H7 (cell line): ENCODE measurements at regions not wholly inside any gene's neighbourhood (a gene's known extent, or its start where the extent isn't known, plus 50 kb on each side); places are given as distances from the start of the nearest gene placed in this dataset.
"Not testable (repeated sequence)": the region's sequence is repeated elsewhere in the genome, so short reads cannot be mapped to it uniquely, and the experiment has no call there.

Experiments
- DNase-seq: peaks from one replicate; pipeline ENCODE4 v3.0.0; 2012
- H3K27me3 ChIP-seq: 2 replicates; pipeline ENCODE4 v1.6.0; 2011; ENCODE audit warnings: mild to moderate bottlenecking, low read length; ENCODE audit not compliant: control insufficient read depth, insufficient read depth
- H3K36me3 ChIP-seq: replicated peaks from 2 replicates; pipeline ENCODE4 v1.5.1; 2011; ENCODE audit warnings: low read length; ENCODE audit not compliant: control insufficient read depth, insufficient read depth
- H3K4me3 ChIP-seq: 2 replicates; pipeline ENCODE4 v1.5.1; 2011; ENCODE audit warnings: low read depth, mild to moderate bottlenecking, control low read depth, low read length, moderate library complexity; ENCODE audit not compliant: insufficient read depth

DNA sequence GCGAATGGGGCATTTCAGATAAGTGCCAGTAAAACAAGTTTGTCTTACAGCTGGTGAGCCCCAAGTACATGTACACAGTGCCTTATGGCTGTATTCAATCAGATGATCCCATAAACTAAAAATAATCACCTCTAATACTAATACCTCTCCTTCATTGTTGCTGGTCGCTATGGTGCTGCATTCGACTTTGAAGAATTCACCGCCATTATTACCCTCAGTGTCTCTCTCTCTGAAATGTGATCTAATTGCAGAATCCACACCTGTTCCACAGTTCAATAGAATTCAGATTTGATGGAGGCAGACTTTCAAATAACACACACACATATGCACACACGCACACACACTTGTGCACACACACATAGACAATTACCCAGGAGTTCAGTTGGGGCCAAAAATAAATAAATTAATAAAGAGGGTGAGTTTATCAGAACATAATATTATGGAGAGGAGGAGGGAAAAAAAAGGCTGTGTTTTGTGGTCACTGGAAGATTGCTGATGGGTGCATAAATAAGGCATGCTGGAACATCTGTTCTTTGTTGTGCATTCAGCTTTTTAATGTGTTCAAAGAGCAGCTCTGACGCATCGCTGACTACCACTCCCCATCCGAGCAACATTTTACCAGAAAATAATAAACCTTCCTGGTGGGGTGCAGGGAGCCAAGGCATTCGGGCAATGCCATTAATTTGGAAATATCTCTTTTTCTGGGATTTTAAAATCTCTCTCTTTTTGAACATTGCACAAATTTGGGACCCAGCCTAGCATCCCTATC lies 235.7 kb downstream of the SATB1 start:
- H3K27me3 ChIP-seq = no peaks in the 10 kb centered on the region
- no peak overlapping the region for H3K4me3 ChIP-seq
- DNase-seq = no peak
- no peaks in the 10 kb centered on the region for H3K36me3 ChIP-seq

DNA sequence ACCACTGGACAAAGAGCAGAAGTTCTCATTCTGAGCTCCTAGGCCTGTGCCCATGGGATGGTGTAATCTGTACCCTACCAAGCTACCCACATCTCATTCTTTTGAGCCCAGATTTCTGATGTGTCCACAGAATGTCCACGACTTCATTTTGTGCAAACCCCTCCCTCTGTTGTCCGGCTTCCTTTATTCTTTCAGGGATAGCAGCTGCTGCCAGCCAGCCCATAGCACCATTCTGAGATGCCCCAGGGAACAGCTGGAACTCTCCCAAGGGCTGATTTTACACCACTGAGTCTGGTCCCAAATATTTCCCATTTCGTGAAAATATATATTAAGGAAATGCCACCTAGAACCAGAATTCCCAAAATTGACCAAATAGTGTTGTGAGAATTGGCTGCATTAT lies 236.6 kb downstream of the SATB1 start:
- no peak for DNase-seq
- Histone ChIP-seq H3K27me3 (no peaks in the 10 kb centered on the region), H3K4me3 (no peak overlapping the region), H3K36me3 (no peaks in the 10 kb centered on the region)

DNA sequence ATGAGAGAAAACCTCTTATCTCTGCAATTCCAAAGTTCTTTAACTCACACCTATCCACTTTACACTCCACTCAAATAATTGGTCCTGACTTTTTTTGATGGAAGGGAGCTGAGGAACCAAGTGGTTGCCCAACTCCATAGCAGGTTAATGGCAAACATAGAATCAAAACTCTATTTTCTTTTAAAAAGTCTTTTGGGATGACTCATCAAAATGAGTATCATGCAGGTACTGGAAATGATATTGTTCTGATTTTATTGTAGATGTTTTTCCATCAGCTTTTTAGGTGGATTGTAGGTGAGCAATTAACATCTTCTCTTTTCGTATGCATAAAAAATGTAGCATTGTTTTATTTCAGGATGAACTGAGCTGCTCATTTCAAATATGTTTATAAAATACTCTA lies 239.5 kb downstream of the SATB1 start:
- no peak for DNase-seq
- no peaks in the 10 kb centered on the region for H3K27me3 ChIP-seq
- H3K36me3 ChIP-seq = no peaks in the 10 kb centered on the region
- H3K4me3 ChIP-seq = no peak overlapping the region

DNA sequence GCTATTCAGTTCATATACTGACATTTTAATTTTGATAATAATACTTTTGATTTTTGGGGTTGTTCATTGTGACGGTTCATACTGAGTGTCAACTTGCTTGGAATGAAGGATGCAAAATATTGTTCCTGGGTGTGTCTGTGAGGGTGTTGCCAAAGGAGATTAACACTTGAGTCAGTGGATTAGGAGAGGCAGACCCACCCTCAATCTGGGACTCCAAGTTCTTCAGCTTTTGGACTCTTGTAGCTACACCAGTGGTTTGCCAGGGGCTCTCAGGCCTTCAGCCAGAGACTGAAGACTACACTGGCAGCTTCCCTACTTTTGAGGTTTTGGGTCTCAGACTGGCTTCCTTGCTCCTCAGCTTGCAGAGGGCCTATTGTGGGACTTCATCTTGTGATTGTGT lies 242.2 kb downstream of the SATB1 start:
- not testable (repeated sequence) for H3K36me3 ChIP-seq, H3K27me3 ChIP-seq, DNase-seq, H3K4me3 ChIP-seq

DNA sequence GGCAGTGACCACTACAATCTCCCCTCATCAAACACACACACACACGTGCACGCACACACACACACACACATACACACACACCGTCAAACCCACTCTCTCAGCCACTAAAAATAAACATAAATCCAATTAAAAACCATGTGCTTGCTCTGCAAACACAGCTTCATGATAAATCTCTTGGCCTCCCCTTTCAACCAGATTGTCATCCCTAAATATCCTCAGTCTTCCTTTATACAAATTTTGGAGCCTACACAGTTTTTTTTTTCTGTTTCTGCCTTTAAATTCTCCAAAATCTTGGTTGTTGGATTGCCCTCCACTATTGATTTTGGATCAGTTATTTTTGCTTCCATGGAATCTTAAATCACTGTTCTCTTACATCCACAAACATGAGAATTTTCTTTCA lies 245.6 kb downstream of the SATB1 start:
- Histone ChIP-seq H3K4me3 (no peak overlapping the region), H3K36me3 (no peaks in the 10 kb centered on the region), H3K27me3 (no peaks in the 10 kb centered on the region)
- no peak for DNase-seq

DNA sequence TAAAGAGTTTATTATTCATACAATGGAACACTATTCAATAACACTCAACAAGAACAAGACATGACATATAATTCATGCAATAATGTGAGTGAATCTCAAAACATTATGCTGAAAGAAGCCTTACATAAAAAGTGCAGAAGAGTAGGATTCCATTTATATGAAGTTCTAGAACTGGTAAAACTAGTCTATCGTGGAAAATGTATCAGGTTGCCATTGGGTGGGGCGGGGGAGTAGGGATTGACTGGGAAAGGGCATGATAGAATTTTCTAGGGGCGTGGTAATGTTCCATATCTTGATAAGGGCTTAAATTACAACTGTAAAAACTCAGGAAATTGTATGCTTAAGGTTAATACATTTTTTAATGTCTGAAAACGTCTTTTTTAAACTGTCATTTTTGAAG lies 247.9 kb downstream of the SATB1 start:
- no peaks in the 10 kb centered on the region for H3K27me3 ChIP-seq
- no peak for DNase-seq
- H3K36me3 ChIP-seq = no peaks in the 10 kb centered on the region
- no peak overlapping the region for H3K4me3 ChIP-seq

DNA sequence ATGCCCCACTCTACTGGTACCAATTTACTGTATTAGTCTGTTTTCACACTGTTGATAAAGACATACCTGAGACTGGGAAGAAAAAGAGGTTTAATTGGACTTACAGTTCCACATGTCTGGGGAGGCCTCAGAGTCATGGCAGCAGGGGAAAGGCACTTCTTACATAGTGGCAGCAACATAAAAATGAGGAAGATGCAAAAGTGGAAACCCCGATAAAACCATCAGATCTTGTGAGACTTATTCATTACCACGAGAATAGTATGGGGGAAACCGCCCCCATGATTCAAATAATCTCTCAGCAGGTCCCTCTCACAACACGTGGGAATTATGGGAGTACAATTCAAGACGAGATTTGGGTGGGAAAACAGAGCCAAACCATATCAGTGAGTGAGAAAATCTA lies 251.2 kb downstream of the SATB1 start:
- H3K27me3 ChIP-seq, H3K4me3 ChIP-seq, DNase-seq, H3K36me3 ChIP-seq: not testable (repeated sequence)

DNA sequence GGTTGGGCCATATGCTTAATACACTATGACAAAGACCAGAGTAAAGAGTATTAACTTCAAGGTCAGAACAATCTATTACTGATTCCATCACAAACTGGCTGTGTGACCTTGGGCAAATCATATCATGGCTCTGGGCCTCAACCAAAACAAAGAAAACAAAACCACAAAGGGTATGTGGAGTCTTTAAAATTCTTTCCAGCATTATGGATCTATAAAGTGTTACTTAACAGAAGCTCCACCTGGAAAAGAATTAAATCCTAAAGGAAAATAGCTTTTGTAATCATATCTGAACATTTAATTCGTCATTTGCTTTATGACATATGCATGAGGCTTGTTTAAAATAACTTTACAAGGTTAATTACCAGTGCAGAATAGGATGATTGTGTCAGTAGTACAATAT lies 265.5 kb downstream of the SATB1 start:
- H3K27me3 ChIP-seq = no peaks in the 10 kb centered on the region
- H3K4me3 ChIP-seq = no peak overlapping the region
- no peaks in the 10 kb centered on the region for H3K36me3 ChIP-seq
- no peak for DNase-seq

DNA sequence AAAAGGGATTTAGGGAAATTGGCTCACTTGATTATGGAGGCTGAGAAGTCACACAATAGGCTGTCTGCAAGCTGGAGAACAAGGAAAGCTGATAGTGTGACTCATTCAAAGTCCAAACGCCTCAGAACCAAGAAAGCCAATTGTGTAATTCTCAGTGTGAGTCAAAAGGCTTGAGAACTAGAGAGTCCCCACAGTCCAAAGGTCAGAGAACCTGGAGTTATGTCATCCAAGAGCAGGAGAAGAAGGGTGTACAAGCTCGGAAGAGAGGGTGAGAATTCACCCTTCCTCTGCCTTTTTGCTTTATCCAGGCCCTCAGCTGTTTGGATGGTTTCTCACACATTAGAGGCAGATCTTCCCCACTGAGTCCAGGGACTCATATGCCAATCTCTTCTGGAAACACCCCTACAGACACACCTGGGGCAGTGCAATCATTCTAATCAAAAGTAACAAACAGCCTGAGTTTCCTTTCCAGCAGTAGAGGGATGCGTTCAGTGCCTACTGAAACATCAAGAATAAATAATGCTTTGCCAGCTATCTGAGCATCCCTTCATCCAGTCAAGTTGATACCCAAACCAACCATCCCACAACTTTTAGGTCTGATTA lies 271.5 kb downstream of the SATB1 start:
- DNase-seq = no peak
- no peaks in the 10 kb centered on the region for H3K27me3 ChIP-seq

DNA sequence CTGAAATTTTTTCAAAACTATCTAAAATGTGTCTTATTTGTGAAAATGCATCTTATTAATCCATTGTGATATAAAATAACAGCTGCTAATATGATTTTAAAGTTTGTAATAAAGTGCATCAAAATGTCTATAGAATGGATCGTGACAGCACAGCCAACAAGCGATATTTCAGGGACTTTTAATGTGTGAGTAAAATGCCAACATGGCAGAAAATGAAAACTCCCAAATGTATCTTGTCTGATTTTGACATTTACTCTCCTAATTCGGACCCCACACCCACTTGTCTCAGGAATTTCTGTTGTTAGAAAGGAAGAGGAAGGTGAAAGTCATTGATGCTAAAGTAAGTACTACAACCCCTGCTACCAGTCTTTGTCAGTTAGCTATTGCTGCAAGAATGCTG lies 273.9 kb downstream of the SATB1 start:
- DNase-seq = no peak
- no peaks in the 10 kb centered on the region for H3K36me3 ChIP-seq
- H3K27me3 ChIP-seq = no peaks in the 10 kb centered on the region
- H3K4me3 ChIP-seq = no peak overlapping the region

More for the DNA sequence above, 271.5 kb downstream of the SATB1 start:
- H3K36me3 ChIP-seq = no peaks in the 10 kb centered on the region
- H3K4me3 ChIP-seq = no peak overlapping the region

DNA sequence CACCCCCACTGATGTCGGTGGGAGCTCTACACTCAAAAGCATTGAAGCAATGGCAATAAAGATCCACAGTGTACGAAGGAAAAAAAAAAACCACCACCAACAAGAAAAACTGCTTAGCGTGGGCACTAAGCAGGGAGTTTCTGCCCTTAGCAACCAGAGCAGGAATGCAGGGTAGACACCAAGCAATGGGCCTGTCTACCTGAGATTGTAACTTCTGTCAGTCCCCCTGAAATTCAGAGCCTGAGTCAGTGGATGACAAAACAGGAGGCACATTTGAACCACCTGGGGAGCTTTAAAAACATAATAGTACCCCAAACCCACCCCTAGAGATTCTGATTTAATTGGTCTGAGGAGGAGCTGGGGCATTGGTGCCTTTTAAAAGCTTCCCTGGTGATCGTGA lies 275.2 kb downstream of the SATB1 start:
- Histone ChIP-seq H3K27me3 (no peaks in the 10 kb centered on the region), H3K4me3 (no peak overlapping the region), H3K36me3 (no peaks in the 10 kb centered on the region)
- no peak for DNase-seq

DNA sequence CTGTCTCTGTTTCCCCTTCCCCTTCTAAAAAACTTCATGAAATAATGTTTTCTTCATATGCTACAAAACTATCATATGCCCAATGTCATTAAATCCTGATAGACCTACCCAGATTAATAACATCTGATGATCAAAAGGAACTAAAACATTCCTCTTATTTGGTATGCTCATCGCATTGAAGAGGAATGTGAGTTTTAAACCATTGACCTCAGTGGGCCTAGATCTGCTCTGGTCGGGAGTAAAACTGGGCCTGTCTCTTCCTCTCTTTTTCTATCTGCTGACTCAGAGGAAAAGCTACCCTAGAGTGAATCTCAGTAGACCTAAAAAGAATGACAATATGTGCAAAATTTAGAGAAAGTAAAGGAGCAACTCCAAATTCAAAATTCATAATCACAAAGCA lies 275.8 kb downstream of the SATB1 start:
- Histone ChIP-seq H3K27me3 (no peaks in the 10 kb centered on the region), H3K36me3 (no peaks in the 10 kb centered on the region), H3K4me3 (no peak overlapping the region)
- DNase-seq = no peak

DNA sequence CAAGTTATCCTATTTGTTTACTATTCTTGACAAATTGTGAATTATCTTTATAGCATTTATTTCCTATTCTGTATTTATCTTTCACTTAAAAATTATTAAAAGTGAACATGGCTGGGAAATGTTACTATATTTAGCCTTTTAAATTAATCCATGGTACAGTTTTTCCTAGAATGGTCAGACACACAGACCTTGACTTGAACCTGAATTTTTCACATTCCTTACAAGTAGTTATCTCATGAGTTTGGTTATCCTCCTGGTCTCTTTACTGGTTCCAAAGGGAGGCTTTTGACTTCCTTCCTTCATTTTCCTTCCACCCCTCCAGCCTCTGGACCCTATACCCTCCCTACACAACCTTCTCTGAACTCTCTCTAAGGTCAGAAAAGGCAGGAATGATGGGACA lies 280.6 kb downstream of the SATB1 start:
- DNase-seq = no peak
- Histone ChIP-seq H3K27me3 (no peaks in the 10 kb centered on the region), H3K4me3 (no peak overlapping the region), H3K36me3 (no peaks in the 10 kb centered on the region)

DNA sequence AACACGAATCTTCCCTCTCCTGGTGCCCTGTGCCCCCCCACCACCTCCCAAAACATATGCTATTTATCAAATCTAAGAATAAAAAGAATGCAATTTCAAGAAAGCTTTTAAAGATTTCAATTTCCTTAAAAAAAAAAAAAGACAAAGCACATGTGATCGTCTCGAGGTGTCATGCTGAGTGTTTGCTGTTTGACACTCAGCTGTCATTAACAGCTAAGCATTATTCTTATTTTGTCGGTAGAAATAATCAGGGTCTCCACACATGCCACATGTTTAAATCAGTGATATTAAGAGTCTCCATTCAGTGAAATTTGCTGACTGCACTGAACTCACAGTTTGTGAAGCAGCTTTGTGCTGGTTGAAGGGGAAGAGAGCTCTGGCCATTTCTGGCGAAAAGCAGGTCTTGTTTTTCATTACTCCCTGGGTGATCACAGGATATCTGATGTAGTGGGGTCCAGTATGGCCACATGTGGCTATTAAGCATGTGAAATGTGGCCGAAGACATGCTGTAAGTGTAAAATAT lies 281.8 kb downstream of the SATB1 start:
- Histone ChIP-seq H3K27me3 (no peaks in the 10 kb centered on the region), H3K4me3 (no peak overlapping the region), H3K36me3 (no peaks in the 10 kb centered on the region)
- DNase-seq = no peak

DNA sequence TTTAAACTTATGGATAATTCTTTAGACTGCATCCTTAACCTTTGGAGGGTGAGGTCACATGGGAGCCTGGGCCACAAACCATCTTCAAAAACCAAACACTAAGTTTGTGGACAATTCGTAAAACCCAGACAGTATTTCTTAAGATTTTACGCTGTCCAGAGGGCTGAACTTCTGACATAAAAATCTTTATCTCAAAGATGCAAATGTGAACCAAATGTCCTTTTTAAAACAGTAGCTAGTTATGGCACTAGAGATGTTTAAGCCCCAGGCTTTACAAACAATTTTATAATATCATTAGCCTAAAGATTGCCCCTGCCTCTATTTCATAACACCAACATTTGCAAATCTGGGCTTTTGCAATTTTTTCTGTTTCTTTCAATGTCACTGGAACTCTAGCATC lies 287.2 kb downstream of the SATB1 start:
- H3K36me3 ChIP-seq = no peaks in the 10 kb centered on the region
- H3K27me3 ChIP-seq = no peaks in the 10 kb centered on the region
- no peak for DNase-seq
- no peak overlapping the region for H3K4me3 ChIP-seq
